ENCODE measurements at regions not wholly inside any gene's neighbourhood (a gene's known extent, or its start where the extent isn't known, plus 50 kb on each side); places are given as distances from the start of the nearest gene placed in this dataset.
A peak's percentile ranks its signal among the peaks of the same experiment; 100 is the strongest.

GRCh38 chr9:80009204-80009603, 437.4 kb downstream of the TLE4 start:
- WGBS, 3 donors: 76 to 85% (median 77%) methylated on average over 3 of the region's 3 CpGs
- no peaks in the 10 kb centered on the region for H3K9me3 ChIP-seq
- ATAC-seq (no peak), DNase-seq (no peak)
- no peak overlapping the region for H3K4me3 ChIP-seq
- no peak overlapping the region for H3K27ac ChIP-seq
- no peaks in the 10 kb centered on the region for H3K27me3 ChIP-seq (ENCODE audit: insufficient read depth in 3 of 3, low read length in 2 of 3)
- TF ChIP-seq CTCF (IDR thresholded peaks at IDR 0.05): no peak
- H3K36me3 ChIP-seq (ENCODE audit: insufficient read depth in 1 of 2, low read depth in 1 of 2): no peaks in the 10 kb centered on the region
- intact Hi-C loops (cut with DNase I): no loop called here
- H3K4me1 ChIP-seq: peaks cover 17% of the 10 kb centered on the region

GRCh38 chr9:80004714-80005113, 432.9 kb downstream of the TLE4 start:
- no peak for ATAC-seq
- intact Hi-C loops (cut with DNase I): no loop called here

DNA sequence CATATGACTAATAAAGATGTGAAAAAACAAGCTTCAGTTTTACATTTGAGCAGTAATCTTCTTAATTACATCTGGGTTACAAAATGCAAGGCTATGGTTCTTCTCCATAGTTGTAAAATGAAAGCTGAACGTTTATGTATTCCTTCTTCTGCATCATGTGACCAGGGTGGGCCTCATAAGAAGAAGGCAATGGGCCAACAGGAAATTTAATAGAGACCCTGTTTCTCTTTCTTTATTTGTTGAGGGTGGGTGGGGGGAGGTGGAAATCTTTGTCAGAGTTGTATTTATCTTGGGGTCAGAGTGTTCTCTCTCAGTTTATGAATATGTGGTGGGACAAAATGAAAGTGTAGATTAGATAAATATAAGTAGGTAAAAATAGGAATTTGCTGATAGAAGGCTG, 418.8 kb downstream of the TLE4 start:
- ATAC-seq: no peak
- no peak for DNase-seq
- H3K4me3 ChIP-seq: no peak overlapping the region
- H3K27me3 ChIP-seq (ENCODE audit: insufficient read depth in 3 of 3, low read length in 2 of 3): no peaks in the 10 kb centered on the region
- H3K4me1 ChIP-seq: peaks cover 23% of the 10 kb centered on the region
- no peak overlapping the region for H3K27ac ChIP-seq
- no peaks in the 10 kb centered on the region for H3K36me3 ChIP-seq (ENCODE audit: insufficient read depth in 1 of 2, low read depth in 1 of 2)
- H3K9me3 ChIP-seq: no peaks in the 10 kb centered on the region
- TF ChIP-seq CTCF (IDR thresholded peaks at IDR 0.05): no peak
- WGBS, 3 donors: 16 to 46% (median 24%) methylated on average over 1 of the region's 1 CpG
- intact Hi-C loops (cut with DNase I): no loop called here

More at GRCh38 chr9:80004714-80005113, 432.9 kb downstream of the TLE4 start:
- DNase-seq: no peak
- peaks cover 17% of the 10 kb centered on the region for H3K4me1 ChIP-seq
- no peaks in the 10 kb centered on the region for H3K36me3 ChIP-seq (ENCODE audit: insufficient read depth in 1 of 2, low read depth in 1 of 2)
- H3K27me3 ChIP-seq (ENCODE audit: insufficient read depth in 3 of 3, low read length in 2 of 3): no peaks in the 10 kb centered on the region
- no peak overlapping the region for H3K4me3 ChIP-seq
- TF ChIP-seq CTCF (IDR thresholded peaks at IDR 0.05): no peak
- H3K27ac ChIP-seq: no peak overlapping the region
- H3K9me3 ChIP-seq: no peaks in the 10 kb centered on the region

GRCh38 chr9:79989079-79989478, 417.3 kb downstream of the TLE4 start:
- H3K36me3 ChIP-seq (ENCODE audit: insufficient read depth in 1 of 2, low read depth in 1 of 2): no peaks in the 10 kb centered on the region
- ATAC-seq: no peak
- 62 to 77% (median 67%) methylated on average over 7 of the region's 7 CpGs for WGBS, 3 donors
- intact Hi-C loops (cut with DNase I): no loop called here
- H3K27me3 ChIP-seq (ENCODE audit: insufficient read depth in 3 of 3, low read length in 2 of 3): no peaks in the 10 kb centered on the region
- TF ChIP-seq CTCF (IDR thresholded peaks at IDR 0.05): no peak
- peaks cover 32% of the 10 kb centered on the region for H3K4me1 ChIP-seq
- no peak overlapping the region for H3K4me3 ChIP-seq
- no peak for DNase-seq
- H3K27ac ChIP-seq: no peak overlapping the region
- no peaks in the 10 kb centered on the region for H3K9me3 ChIP-seq

- H3K27ac ChIP-seq: no peak overlapping the region
- no peak overlapping the region for H3K4me3 ChIP-seq
- ATAC-seq: peak in 1 of 4 donors; percentile 41
- no peak for DNase-seq
- 97 to 100% (median 100%) methylated on average over 1 of the region's 1 CpG for WGBS, 3 donors
- H3K4me1 ChIP-seq: peaks cover 33% of the 10 kb centered on the region
- H3K9me3 ChIP-seq: no peaks in the 10 kb centered on the region
- H3K27me3 ChIP-seq (ENCODE audit: insufficient read depth in 3 of 3, low read length in 2 of 3): no peaks in the 10 kb centered on the region
- H3K36me3 ChIP-seq (ENCODE audit: insufficient read depth in 1 of 2, low read depth in 1 of 2): no peaks in the 10 kb centered on the region
- no peak for TF ChIP-seq CTCF (IDR thresholded peaks at IDR 0.05)
- intact Hi-C loops (cut with DNase I): no loop called here
These were observed 416.4 kb downstream of the TLE4 start for GRCh38 chr9:79988126-79988525.
